Neural cell (in vitro differentiated cells): ENCODE measurements at regions not wholly inside any gene's neighbourhood (a gene's known extent, or its start where the extent isn't known, plus 50 kb on each side); places are given as distances from the start of the nearest gene placed in this dataset.

Experiments used
- H2AFZ ChIP-seq: fragments of 200-600, 300-800 bp; sonication (generic), shearing (Covaris generic); 2 replicates; pipeline ENCODE4 v1.6.0; 2014; ENCODE audit warnings: low read depth, mild to moderate bottlenecking, antibody characterized with exemption, low read length, moderate library complexity
- H3F3A ChIP-seq: fragments of 200-600 bp; shearing (Covaris generic); 2 replicates; pipeline ENCODE4 v1.6.1; 2016; ENCODE audit warnings: mild to moderate bottlenecking, moderate library complexity, mixed read lengths, antibody characterized with exemption, low read length; ENCODE audit not compliant: insufficient read depth, poor library complexity, severe bottlenecking
- H3K27ac ChIP-seq: fragments of 200-600, 300-800 bp; sonication (generic), shearing (Covaris generic); 2 replicates; pipeline ENCODE4 v1.5.1; 2014; ENCODE audit warnings: mild to moderate bottlenecking, low read length, moderate library complexity
- H3K27me3 ChIP-seq: fragments of 300-800, 200-600 bp; sonication (generic), shearing (Covaris generic); 2 replicates; pipeline ENCODE4 v1.6.0; 2014; ENCODE audit warnings: mild to moderate bottlenecking, low read depth, low read length, moderate library complexity; ENCODE audit not compliant: insufficient read depth
- H3K36me3 ChIP-seq: fragments of 300-800, 200-600 bp; sonication (generic), shearing (Covaris generic); 2 replicates; pipeline ENCODE4 v1.5.1; 2014; ENCODE audit warnings: mild to moderate bottlenecking, antibody characterized with exemption, low read length, moderate library complexity; ENCODE audit not compliant: insufficient read depth
- H3K4me2 ChIP-seq: fragments of 300-800, 200-600 bp; sonication (generic), shearing (Covaris generic); 2 replicates; pipeline ENCODE4 v1.6.0; 2014; ENCODE audit warnings: mild to moderate bottlenecking, low read length
- H3K4me3 ChIP-seq: fragments of 300-800, 200-600 bp; sonication (generic), shearing (Covaris generic); 2 replicates; pipeline ENCODE4 v1.5.1; 2014; ENCODE audit warnings: mild to moderate bottlenecking, low read length, moderate library complexity
- H3K79me2 ChIP-seq: fragments of 200-600 bp; shearing (Covaris generic); replicated peaks from 2 replicates; pipeline ENCODE4 v1.6.0; 2014; ENCODE audit warnings: mild to moderate bottlenecking, low read length, moderate library complexity; ENCODE audit not compliant: insufficient read depth
- H3K9ac ChIP-seq: fragments of 300-800, 200-600 bp; sonication (generic), shearing (Covaris generic); 2 replicates; pipeline ENCODE4 v1.6.1; 2016; ENCODE audit warnings: mild to moderate bottlenecking, low read length, mixed read lengths
- H3K9me2 ChIP-seq: fragments of 200-600 bp; shearing (Covaris generic); 2 replicates; pipeline ENCODE4 v1.6.1; 2016; ENCODE audit warnings: mild to moderate bottlenecking, low read length, mixed read lengths; ENCODE audit not compliant: insufficient read depth
- H3K9me3 ChIP-seq: fragments of 200-600, 300-800 bp; sonication (generic), shearing (Covaris generic); 2 replicates; pipeline ENCODE4 v1.6.1; 2016; ENCODE audit warnings: mild to moderate bottlenecking, mixed run types, low read length, moderate library complexity, mixed read lengths
- H4K20me1 ChIP-seq: fragments of 200-600 bp; shearing (Covaris generic); 2 replicates; pipeline ENCODE4 v1.6.1; 2016; ENCODE audit warnings: mild to moderate bottlenecking, mixed run types; ENCODE audit not compliant: insufficient read depth
- EP300 ChIP-seq: fragments of 450-650 bp; conservative IDR thresholded peaks from 2 replicates; pipeline ENCODE4 v1.6.1; 2014; ENCODE audit warnings: antibody characterized with exemption, mild to moderate bottlenecking, moderate library complexity; ENCODE audit not compliant: poor library complexity, severe bottlenecking
- EZH2 ChIP-seq: fragments of 200-600, 300-800 bp; shearing (Covaris generic), sonication (generic); IDR thresholded peaks from 2 replicates; pipeline ENCODE4 v1.6.1; 2014; ENCODE audit warnings: antibody characterized with exemption, low read length, borderline replicate concordance, mild to moderate bottlenecking; ENCODE audit not compliant: insufficient read depth, poor library complexity, severe bottlenecking
- MXI1 ChIP-seq: fragments of 450-650 bp; conservative IDR thresholded peaks from 2 replicates; pipeline ENCODE4 v1.6.1; 2014; ENCODE audit warnings: antibody characterized with exemption, mild to moderate bottlenecking; ENCODE audit not compliant: poor library complexity, severe bottlenecking
- POLR2AphosphoS5 ChIP-seq: IDR thresholded peaks from 2 replicates; pipeline ENCODE4 v1.6.1; 2012
- RAD21 ChIP-seq: fragments of 450-650 bp; conservative IDR thresholded peaks from 2 replicates; pipeline ENCODE4 v1.6.1; 2014; ENCODE audit warnings: antibody characterized with exemption, mild to moderate bottlenecking, moderate library complexity
- SMC3 ChIP-seq: fragments of 450-650 bp; conservative IDR thresholded peaks from 2 replicates; pipeline ENCODE4 v1.6.1; 2014; ENCODE audit warnings: antibody characterized with exemption, mild to moderate bottlenecking, moderate library complexity; ENCODE audit not compliant: poor library complexity
- TAF1 ChIP-seq: IDR thresholded peaks from 2 replicates; pipeline ENCODE4 v1.6.1; 2012; ENCODE audit warnings: low read depth
- TF ChIP-seq, protein P1 (sequence below): fragments of 450-650 bp; IDR thresholded peaks from 2 replicates; pipeline ENCODE4 v1.5.1; 2014; ENCODE audit warnings: antibody characterized with exemption, mild to moderate bottlenecking, moderate library complexity; ENCODE audit not compliant: poor library complexity, severe bottlenecking
- TF ChIP-seq, protein P2 (sequence below): IDR thresholded peaks from 2 replicates; pipeline ENCODE4 v1.6.1; 2012; ENCODE audit warnings: borderline replicate concordance

DNA sequence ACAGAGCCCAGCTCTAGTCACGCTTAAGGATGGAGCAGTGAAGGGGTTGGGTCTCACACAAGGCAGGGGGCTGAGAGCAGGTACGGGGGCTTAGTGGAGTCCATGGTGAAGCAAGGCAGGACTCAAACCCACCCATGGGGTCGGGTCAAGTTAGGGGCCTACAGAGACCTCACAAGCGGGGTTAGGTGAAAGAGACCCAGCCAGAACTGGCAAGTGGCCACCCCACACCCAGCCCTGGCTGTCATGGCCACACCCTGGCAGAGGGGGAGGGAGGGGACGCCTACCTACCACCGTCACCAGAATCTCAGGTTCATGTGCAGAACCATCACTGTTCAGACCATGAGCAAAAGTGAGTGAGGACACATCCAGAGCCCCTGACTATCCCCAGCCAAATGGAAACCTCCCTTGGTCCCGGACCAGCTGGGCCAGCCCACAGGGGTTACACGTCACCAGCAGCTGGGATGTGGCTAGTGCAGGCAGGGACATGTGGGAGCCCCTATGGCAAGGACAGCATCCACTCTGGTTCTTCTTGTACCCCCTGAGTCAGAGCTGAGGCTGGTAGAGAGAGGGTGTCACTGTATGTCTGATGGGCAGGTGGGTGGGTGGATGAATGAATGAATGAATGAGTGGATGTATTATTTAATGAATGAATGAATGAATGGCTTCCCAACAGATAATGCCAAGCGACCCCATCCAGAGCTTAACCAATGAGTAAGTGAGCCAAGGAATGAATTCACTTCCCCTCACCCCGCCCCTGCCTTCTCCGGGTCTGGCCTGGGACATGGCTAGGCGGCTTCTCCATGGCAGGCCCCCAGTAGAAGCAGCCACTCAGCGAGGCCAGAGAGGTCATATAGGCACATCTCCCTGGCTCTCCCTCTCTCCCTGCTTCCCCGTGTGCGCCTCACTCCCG lies 681.6 kb downstream of the TBC1D22A start:
- H3K4me2 ChIP-seq: no peak overlapping the region
- no peak overlapping the region for H3K9ac ChIP-seq
- H3K79me2 ChIP-seq: no peaks in the 10 kb centered on the region
- H3K36me3 ChIP-seq: no peaks in the 10 kb centered on the region
- TF ChIP-seq, protein P1, sequence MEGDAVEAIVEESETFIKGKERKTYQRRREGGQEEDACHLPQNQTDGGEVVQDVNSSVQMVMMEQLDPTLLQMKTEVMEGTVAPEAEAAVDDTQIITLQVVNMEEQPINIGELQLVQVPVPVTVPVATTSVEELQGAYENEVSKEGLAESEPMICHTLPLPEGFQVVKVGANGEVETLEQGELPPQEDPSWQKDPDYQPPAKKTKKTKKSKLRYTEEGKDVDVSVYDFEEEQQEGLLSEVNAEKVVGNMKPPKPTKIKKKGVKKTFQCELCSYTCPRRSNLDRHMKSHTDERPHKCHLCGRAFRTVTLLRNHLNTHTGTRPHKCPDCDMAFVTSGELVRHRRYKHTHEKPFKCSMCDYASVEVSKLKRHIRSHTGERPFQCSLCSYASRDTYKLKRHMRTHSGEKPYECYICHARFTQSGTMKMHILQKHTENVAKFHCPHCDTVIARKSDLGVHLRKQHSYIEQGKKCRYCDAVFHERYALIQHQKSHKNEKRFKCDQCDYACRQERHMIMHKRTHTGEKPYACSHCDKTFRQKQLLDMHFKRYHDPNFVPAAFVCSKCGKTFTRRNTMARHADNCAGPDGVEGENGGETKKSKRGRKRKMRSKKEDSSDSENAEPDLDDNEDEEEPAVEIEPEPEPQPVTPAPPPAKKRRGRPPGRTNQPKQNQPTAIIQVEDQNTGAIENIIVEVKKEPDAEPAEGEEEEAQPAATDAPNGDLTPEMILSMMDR: no peak
- TF ChIP-seq POLR2AphosphoS5 (no peak), MXI1 (no peak), TAF1 (no peak), EP300 (no peak), SMC3 (no peak), EZH2 (no peak), RAD21 (no peak)
- TF ChIP-seq, protein P2, sequence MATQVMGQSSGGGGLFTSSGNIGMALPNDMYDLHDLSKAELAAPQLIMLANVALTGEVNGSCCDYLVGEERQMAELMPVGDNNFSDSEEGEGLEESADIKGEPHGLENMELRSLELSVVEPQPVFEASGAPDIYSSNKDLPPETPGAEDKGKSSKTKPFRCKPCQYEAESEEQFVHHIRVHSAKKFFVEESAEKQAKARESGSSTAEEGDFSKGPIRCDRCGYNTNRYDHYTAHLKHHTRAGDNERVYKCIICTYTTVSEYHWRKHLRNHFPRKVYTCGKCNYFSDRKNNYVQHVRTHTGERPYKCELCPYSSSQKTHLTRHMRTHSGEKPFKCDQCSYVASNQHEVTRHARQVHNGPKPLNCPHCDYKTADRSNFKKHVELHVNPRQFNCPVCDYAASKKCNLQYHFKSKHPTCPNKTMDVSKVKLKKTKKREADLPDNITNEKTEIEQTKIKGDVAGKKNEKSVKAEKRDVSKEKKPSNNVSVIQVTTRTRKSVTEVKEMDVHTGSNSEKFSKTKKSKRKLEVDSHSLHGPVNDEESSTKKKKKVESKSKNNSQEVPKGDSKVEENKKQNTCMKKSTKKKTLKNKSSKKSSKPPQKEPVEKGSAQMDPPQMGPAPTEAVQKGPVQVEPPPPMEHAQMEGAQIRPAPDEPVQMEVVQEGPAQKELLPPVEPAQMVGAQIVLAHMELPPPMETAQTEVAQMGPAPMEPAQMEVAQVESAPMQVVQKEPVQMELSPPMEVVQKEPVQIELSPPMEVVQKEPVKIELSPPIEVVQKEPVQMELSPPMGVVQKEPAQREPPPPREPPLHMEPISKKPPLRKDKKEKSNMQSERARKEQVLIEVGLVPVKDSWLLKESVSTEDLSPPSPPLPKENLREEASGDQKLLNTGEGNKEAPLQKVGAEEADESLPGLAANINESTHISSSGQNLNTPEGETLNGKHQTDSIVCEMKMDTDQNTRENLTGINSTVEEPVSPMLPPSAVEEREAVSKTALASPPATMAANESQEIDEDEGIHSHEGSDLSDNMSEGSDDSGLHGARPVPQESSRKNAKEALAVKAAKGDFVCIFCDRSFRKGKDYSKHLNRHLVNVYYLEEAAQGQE: no peak
- no peaks in the 10 kb centered on the region for H4K20me1 ChIP-seq
- no peaks in the 10 kb centered on the region for H3K9me2 ChIP-seq
- H3F3A ChIP-seq: no peaks in the 10 kb centered on the region
- no peaks in the 10 kb centered on the region for H3K27me3 ChIP-seq
- H2AFZ ChIP-seq: no peak overlapping the region
- H3K9me3 ChIP-seq: peaks cover 3% of the 10 kb centered on the region
- H3K4me3 ChIP-seq: no peak overlapping the region
- H3K27ac ChIP-seq: no peak overlapping the region

DNA sequence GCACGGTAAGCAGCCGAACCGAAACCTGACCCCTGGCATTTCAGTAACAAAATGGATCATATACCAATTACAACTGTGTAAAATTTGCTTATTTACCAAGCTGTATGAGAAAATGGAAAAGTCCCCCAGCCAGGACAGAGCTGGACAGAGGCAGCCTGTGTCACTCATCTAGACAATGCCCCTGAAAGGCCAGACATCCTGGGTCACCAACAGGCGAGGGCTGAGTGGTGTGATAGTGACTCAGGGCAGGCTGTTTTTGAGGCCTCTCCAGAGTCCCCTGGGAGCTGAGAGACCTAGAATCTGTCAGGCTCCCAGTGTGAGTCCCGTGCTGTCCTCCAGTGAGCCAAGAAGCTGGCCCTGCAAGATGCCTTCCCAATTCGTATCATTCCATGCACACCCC lies 680.4 kb downstream of the TBC1D22A start:
- Histone ChIP-seq H3K27me3 (no peaks in the 10 kb centered on the region), H3K9ac (no peak overlapping the region), H3K79me2 (no peaks in the 10 kb centered on the region), H3F3A (no peaks in the 10 kb centered on the region), H4K20me1 (no peaks in the 10 kb centered on the region), H3K27ac (no peak overlapping the region), H3K9me2 (no peaks in the 10 kb centered on the region), H3K4me2 (no peak overlapping the region), H3K9me3 (peaks cover 3% of the 10 kb centered on the region), H3K36me3 (no peaks in the 10 kb centered on the region), H2AFZ (no peak overlapping the region), H3K4me3 (no peak overlapping the region)
- TF ChIP-seq EZH2: no peak
- TF ChIP-seq SMC3: no peak
- TF ChIP-seq, protein P2: no peak
